ENCODE measurements at regions not wholly inside any gene's neighbourhood (a gene's known extent, or its start where the extent isn't known, plus 50 kb on each side); places are given as distances from the start of the nearest gene placed in this dataset.

GRCh38 chr9:74095925-74096324 is 401.2 kb upstream of the RORB start:
- Histone ChIP-seq H3F3A (replicated peaks; ENCODE audit: insufficient read depth) (no peaks in the 10 kb centered on the region), H4K20me1 (ENCODE audit: insufficient read depth) (no peaks in the 10 kb centered on the region), H3K4me1 (ENCODE audit: control insufficient read depth in 1 of 2, insufficient read depth in 2 of 2, low read depth in 1 of 2, low read length in 1 of 2) (no peaks in the 10 kb centered on the region), H3K4me2 (no peak overlapping the region), H3K79me2 (ENCODE audit: insufficient read depth) (no peaks in the 10 kb centered on the region), H2AFZ (ENCODE audit: low read depth) (no peak overlapping the region), H3K9me3 (no peaks in the 10 kb centered on the region), H3K9me2 (no peaks in the 10 kb centered on the region), H3K9ac (no peak overlapping the region), H3K27me3 (ENCODE audit: insufficient read depth) (no peaks in the 10 kb centered on the region), H3K36me3 (replicated peaks in 1 of 2; ENCODE audit: control insufficient read depth in 1 of 2, insufficient read depth in 2 of 2, low read length in 1 of 2) (no peaks in the 10 kb centered on the region), H3K4me3 (ENCODE audit: low read depth in 2 of 2, low read length in 1 of 2) (no peak overlapping the region), H3K27ac (ENCODE audit: low read depth in 2 of 2, low read length in 1 of 2) (no peak overlapping the region)
- POLR2A ChIA-PET: no interaction called here
- CTCF ChIA-PET: no interaction called here
- TF ChIP-seq FOXM1 (IDR thresholded peaks at IDR 0.05; ENCODE audit: low read depth): no peak
- no peak for TF ChIP-seq FOXJ3 (CRISPR knock-in tag; IDR thresholded peaks at IDR 0.05)
- TF ChIP-seq TAF1 (IDR thresholded peaks at IDR 0.05; ENCODE audit: borderline replicate concordance, low read depth, low read length): no peak
- TF ChIP-seq USF1 (IDR thresholded peaks at IDR 0.05; ENCODE audit: borderline replicate concordance, low read depth): no peak
- no peak for TF ChIP-seq REST (IDR thresholded peaks at IDR 0.05; ENCODE audit: low read depth, low read length)
- TF ChIP-seq TCF12 (IDR thresholded peaks at IDR 0.05): no peak
- TF ChIP-seq GABPA (IDR thresholded peaks at IDR 0.05; ENCODE audit: low read depth): no peak
- TF ChIP-seq NFIC (IDR thresholded peaks at IDR 0.05; ENCODE audit: borderline replicate concordance): no peak
- no peak for TF ChIP-seq PBX3 (IDR thresholded peaks at IDR 0.05)
- no peak for TF ChIP-seq ZBTB33 (IDR thresholded peaks at IDR 0.05; ENCODE audit: borderline replicate concordance, low read depth)
- TF ChIP-seq NRF1 (IDR thresholded peaks at IDR 0.05; ENCODE audit: low read depth, low read length): no peak
- no peak for TF ChIP-seq EP300 (IDR thresholded peaks at IDR 0.05; ENCODE audit: borderline replicate concordance in 1 of 2, low read depth in 1 of 2, low read length in 1 of 2)
- DNase-seq: no peak
- 12% methylated on average over 2 of the region's 2 CpGs for WGBS (ENCODE audit: low lambda C conversion rate)

All from SK-N-SH (cell line).